ENCODE measurements at regions not wholly inside any gene's neighbourhood (a gene's known extent, or its start where the extent isn't known, plus 50 kb on each side); places are given as distances from the start of the nearest gene placed in this dataset.
A peak's percentile ranks its signal among the peaks of the same experiment; 100 is the strongest.
"Not testable (repeated sequence)": the region's sequence is repeated elsewhere in the genome, so short reads cannot be mapped to it uniquely, and the experiment has no call there.

GRCh38 chr3:159280386-159281191 is 478.7 kb downstream of the MFSD1 start:
- DNase-seq: no peak

DNA sequence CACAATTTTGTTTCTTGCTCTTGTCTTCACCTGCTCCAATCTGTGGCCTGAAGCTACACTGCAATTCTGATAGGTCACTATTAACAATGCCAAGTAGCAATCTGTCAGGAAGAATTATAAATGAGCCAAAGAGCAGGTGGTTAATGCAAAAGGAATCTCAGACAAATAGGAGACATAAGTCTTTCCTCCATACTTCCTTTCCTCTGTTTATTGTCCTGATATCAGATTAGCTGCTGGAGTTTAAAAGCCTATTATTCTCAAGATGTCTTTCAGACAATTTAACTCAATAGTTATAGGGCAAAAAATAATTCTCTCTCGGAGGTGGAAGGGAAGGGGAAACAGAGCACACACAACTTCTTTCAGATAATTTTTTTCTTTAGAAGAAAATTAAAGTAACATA is 491.6 kb downstream of the MFSD1 start:
- no peak for DNase-seq

DNA sequence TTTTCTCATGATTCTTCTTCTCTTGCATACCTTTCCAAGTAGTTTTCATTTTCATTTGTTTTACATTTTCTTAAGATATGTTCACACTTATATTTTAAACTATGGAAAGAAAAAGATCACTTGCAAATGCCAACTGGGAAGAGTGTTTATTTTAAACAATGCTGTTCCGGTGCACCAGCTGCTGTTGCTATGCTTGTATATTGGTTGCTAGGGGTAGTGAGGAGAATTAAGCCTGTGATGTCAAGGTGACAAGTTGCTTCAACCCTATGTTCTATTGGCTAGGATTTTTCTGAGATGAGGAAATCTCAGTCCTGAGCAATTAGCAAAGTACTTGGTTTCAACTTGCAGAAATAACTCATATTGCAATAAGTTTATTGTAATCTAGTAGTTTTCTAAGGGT is 500.1 kb downstream of the MFSD1 start:
- no peak for DNase-seq

DNA sequence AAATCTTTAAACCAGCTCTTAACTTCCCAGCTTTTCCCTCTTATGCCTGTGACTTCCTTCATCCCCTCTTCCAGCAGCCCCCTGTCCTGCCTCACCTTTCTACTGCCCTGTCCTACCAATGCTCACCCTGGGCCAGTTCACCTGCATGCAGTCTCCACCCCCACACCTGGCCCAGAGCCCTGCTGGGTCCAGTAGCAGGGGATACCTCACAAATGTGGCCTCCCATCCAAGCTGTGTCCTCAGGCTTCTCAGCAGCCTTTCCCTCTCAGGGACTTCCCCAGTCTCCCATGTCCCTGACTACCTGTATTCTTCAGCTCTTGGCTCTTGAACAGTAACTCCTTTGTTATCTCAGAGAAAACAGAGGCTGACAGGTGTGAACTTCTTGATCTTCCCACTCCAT is 503.2 kb downstream of the MFSD1 start:
- no peak for DNase-seq

DNA sequence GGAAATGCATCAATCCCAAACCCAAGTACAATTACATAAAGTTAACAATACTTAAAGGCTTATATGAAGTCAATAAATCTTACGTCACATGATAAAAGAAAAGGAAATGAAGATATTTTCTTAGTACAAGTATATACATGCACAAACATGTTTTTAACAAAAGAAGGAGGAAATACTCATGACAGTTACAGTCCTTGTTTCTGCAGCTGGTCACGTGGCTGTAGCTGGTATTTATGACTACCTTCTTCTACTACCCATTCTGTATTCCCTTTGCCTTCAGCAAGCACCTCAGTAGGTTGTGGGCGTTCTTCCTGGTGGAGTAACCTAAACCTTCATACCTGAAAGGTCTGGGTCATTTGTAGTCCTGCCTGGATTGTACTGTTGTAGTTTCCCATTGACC is 514.9 kb downstream of the MFSD1 start:
- not testable (repeated sequence) for DNase-seq

DNA sequence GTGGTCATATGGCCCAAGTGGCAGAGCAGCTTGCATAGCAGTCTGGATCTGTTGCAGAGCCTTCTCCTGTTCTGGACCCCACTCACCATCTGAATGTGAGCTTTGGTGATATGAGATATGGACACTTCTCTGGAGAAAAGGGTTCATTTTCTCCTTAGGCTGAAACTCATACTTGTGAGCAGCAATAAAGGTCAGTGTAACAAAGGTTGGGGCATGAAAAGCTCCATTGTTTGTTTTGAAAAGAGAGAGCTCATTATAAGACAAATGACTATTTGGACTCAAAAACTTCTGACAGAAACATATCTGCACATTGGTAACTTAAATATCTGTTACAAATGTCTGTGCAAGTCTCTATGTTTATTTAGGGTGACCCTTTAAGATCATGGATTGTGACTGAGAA is 517.3 kb downstream of the MFSD1 start:
- DNase-seq: no peak

DNA sequence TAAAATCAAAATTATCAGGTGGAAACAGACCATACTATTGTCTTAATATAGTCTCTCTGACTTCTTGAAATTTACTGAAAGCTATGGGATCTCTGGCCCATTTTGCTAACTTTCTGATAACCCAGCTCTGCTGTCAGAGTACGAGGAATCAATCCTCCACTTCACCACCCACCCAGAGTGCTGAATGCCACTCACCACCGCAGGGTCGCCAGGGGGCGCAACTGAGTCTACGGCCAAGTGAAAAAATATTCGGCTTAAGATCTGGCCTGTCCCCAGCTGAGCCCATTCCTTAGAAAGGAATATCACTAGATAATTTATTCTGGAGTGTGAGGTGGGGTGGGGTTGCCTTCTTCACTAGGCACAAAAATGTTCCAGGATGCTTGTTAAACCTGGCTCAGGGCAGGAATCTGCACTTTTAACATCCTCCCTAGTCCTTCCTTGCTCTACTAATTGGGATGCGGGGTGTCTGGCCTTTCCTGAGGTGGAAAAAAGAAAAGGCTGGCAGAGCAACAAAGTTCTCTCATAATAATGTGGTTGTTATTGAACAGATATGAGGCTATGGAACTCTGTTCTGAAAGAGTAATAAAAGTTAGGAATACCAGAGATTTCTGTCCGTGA is 520.6 kb downstream of the MFSD1 start:
- DNase-seq: peak; percentile 23

- DNase-seq: no peak
Measured at GRCh38 chr3:159323848-159324247, 522.0 kb downstream of the MFSD1 start.

- DNase-seq: no peak
Measured at GRCh38 chr3:159326998-159327397, 525.1 kb downstream of the MFSD1 start.

- no peak for DNase-seq
Measured at GRCh38 chr3:159332535-159333099, 530.8 kb downstream of the MFSD1 start.

- DNase-seq: no peak
Measured at GRCh38 chr3:159339131-159339530, 537.3 kb downstream of the MFSD1 start.

GRCh38 chr3:159340877-159341500 is 539.1 kb downstream of the MFSD1 start:
- no peak for DNase-seq

DNA sequence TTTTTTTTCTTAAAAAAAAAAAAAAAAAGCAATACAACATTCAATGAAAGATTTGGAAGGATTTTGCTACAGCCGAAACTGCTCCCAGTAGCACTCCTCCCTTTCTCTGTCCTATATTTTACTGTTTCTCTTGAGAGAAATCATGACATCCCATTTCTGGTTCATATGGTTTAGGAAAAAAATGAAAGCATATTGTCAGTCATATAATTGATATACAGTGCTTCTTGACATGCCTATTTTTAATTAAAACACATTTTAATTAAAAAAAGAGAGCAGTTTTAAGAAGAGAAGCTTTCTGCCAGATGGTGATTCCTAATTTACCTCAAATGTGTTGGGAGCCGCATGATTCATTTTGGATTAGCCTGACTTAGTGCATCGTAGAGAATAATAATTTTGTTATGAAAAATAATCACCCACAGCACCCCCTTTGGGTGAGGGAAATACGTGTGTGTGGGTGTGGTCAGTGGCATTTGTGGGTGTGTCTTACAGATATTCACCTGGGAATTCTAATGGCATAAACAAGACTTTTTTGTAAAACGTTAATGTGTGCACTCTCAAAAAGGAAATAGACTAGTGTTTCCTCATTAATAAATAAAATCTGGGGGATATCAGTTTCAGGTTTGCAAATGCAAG is 544.5 kb downstream of the MFSD1 start:
- DNase-seq: no peak

DNA sequence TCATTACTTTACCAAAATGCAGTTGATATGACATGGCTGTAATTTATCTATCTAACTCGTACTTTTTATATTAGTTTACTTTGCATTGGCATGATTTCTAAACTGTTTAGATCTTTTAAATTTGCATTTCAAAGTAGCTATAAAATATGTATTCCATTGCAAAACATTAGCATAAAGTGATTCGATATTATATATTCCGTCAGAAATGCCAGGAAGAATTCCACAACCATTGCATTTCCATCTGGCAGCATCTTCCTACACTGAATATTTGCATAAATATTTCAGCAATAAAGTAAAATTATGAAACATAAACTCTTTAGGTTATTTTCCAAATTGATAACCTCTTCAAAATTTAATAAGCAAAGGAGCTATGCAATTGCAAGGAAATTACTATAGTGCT is 546.6 kb downstream of the MFSD1 start:
- no peak for DNase-seq

- no peak for DNase-seq
Measured at GRCh38 chr3:159356606-159357005, 554.8 kb downstream of the MFSD1 start.

- no peak for DNase-seq
Measured at GRCh38 chr3:159364511-159364910, 562.7 kb downstream of the MFSD1 start.

DNA sequence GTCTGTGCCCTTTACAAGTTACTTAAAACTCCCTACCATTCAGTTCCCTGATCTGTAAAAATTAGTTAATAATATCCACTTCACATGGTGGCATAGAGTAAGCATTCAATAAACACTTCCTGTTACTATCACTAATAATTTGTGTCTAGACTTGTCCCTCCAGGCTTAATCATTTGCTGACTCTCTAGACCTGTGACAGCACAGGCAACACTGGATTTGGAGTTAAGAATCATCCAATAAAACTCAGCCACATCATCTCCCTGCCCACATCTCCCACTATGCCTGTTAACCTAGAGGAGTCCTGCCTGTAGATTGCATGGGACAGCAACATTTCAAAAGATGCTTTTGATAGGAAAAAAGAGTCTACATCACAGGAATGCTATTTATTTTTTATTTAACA is 564.6 kb downstream of the MFSD1 start:
- DNase-seq: no peak

DNA sequence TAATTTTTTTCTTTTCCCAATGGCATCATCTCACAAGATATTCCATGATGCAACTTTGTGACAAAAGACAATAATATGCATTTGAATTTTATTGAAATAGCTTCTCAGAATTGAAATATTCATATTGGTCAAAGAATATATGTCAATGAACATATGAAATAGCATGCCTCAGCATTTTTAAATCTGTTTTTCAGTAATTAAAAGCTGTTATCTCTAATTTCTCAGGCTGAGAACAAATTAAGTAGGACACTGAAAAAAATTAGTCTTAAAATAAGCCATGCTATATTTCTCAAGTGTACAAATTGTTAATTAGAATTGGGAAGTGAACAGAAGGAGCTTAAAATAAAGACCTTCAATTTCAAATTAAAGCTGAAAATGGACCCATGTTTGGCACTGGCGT is 570.1 kb downstream of the MFSD1 start:
- no peak for DNase-seq

DNA sequence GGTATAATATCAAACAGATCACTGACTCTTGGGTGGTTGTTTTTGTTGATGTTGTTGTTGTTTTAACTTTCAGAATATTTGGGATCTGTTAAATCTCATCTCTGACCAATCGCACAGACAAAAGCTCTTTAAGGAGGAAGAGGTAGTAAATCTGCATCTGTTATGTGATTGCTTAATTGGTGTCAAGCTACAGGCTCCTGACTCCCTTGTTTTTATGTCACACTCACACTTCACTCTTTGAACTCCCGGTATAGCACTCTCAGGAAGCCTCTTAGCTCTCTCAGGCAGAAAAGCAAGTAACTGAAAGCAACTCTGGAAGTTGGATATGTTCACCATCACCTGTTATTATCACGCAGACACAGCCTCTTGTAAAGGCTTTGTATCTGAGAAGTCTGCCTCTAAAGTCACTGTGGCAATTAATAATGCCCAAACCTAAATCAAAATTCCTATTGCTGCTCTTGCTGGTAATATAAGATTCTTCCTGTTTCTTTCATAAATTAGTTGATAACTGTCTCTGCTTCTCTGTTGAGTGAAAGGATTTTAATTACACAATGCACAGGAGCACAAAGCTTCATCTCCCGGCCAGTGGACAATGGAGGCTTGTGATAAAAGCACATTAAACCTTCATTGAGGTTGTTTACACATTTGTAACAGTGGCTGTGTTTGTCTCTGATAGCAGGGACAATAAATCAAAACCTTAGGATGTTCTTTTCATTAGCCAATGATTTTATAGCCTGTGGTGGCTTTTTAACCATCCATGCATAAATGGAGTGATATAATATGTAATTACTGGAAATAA is 576.7 kb downstream of the MFSD1 start:
- DNase-seq: no peak

GRCh38 chr3:159380891-159381290 is 579.0 kb downstream of the MFSD1 start:
- DNase-seq: no peak

GRCh38 chr3:159390656-159391212 is 588.9 kb downstream of the MFSD1 start:
- no peak for DNase-seq

DNA sequence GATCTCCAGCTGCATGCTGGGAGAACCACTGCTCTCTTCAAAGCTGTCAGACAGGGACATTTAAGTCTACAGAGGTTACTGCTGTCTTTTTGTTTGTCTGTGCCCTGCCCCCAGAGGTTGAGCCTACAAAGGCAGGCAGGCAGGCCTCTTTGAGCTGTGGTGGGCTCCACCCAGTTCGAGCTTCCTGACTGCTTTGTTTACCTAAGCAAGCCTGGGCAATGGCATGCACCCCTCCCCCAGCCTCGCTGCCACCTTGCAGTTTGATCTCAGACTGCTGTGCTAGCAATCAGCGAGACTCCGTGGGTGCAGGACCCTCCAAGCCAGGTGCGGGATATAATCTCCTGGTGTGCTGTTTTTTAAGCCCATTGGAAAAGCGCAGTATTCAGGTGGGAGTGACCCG is 591.0 kb upstream of the IL12A start:
- DNase-seq: not testable (repeated sequence)

All from fibroblast of skin of abdomen (primary cell).